GM19395 (cell line): ENCODE measurements at regions not wholly inside any gene's neighbourhood (a gene's known extent, or its start where the extent isn't known, plus 50 kb on each side); places are given as distances from the start of the nearest gene placed in this dataset.
A peak's percentile ranks its signal among the peaks of the same experiment; 100 is the strongest.
"Not testable (repeated sequence)": the region's sequence is repeated elsewhere in the genome, so short reads cannot be mapped to it uniquely, and the experiment has no call there.

Experiments used
- ATAC-seq: cut with Tn5 transposase; IDR thresholded peaks from one replicate; pipeline ENCODE4 v1.9.1; 2021; ENCODE audit warnings: mild to moderate bottlenecking, moderate library complexity; ENCODE audit not compliant: unreplicated experiment

DNA sequence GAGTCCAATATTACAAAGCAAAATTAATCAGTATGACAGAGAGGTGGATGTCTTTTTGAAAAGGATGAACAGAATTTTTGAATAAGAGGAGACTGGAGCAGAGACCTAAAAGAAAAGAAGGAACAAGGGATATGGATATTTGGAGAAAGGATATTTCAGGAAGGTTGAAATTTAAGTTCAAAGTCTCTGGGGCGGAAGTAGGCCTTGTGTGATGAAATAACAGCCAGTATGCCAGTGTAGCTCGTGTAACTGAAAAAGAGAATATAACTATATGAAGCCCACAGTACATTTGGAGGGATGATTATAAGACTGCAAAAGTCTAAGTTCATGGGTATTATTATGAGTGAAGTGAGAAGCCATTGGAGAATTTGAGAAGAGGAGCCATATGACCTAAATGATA lies 766.7 kb downstream of the GBE1 start:
- no peak for ATAC-seq

DNA sequence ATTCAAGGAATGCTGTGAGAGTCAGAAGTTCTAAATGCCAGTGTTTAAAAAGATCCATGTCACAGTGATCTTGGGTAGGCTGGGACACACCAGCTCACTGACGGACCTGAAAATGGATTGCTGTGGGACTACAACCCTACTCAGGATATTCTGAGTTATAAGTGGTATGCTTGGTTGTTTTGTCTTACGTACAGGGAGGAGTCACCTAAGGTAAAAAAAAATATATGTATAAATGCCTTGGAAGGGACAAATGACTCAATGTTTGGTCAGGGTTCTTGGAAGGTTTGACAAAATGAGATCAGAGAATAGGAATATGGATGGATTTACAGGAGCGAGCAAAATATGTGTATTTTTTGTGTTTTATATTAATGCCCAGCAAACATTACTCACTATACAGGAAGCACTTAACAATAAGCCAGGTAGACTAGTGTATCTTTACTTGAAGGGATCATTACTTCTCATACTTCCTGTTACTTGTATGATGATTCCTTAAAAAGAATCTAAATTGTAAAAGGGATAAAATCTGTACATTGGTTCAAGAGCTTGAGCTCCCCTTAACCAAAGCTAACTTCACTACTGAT lies 767.3 kb downstream of the GBE1 start:
- ATAC-seq: no peak

DNA sequence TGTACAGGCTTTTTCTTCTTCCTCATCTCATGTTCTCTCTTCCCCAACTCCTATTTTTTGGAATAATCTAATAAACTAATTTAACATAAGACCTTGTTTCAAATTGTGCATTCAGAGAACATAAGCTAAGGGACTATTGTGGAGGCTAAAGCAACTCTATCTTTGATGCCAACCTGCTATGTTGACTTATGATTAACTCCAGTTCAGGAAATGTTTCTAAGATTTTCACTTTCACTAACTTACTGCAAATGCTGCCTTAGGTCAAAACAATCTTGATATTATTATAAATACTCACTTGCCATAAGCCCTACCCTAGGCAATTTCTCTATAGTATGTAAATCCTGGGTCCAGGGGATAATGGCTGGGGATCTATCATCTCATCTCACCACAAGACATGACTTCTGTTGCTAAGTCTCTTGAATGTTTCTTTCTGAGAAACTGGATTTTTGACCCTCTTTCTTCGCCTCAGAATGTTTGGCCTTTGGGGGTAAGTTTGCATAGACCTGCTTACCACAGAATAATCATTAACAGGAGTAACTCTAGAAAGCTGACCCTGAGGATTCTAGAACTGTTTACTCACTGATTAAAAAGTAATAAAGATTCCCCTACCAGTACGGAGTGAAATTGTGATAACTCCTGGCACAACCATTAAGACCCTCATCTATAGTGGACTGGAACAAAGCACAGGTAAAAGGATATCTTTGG lies 768.1 kb downstream of the GBE1 start:
- peak; percentile 59 for ATAC-seq

DNA sequence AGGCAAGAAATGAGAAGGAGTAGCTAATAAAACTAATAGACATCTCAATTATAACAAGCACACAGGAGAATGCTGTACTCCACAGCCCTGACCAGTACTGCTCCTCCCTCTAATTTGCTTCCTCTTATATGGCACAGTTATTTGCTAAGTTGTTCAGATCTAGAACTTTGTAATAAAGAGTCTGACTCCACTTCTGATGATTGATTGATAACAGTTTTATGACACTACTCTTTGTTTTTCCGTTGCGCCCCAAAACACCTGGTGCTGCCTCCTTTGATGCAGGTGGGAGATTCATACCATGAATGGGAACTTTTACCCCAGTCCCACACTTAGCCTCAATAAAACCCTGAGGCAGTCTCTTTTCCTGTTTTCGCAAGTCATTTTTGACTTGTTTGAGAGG lies 777.7 kb downstream of the GBE1 start:
- no peak for ATAC-seq

DNA sequence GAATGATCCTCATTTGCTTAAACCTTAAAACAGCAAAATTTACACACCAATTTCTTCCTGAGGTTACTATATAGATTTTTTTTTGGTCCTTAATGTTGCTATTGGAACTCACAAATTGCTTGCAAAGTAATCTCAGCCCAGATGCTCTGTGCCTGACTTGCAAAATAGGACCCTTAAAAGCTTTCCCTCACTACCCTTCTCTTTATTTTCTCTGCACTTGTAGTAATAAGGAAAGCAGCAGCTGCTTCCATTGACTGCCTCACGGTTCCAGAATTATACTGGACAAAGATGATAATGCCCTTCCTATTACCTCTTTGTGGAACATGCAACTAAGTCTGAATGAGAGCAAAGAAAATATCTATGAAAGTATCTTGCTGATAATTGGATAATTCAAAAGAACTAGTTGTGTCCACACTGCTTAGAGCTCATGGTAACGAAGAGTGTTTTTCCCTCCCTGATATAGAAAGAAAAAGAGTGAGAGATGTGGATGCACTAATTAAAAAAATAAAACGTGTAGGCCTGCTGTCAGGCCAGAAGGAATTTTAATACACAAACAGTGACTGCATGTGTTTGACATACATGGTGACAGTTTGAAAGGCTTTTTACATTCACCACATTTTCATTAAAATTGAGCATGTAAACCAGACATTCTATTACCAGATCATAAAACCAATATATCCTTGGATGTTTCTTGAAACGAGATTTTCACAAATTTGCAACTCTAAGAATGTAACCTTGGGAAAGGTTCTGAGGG lies 783.1 kb downstream of the GBE1 start:
- ATAC-seq: no peak

DNA sequence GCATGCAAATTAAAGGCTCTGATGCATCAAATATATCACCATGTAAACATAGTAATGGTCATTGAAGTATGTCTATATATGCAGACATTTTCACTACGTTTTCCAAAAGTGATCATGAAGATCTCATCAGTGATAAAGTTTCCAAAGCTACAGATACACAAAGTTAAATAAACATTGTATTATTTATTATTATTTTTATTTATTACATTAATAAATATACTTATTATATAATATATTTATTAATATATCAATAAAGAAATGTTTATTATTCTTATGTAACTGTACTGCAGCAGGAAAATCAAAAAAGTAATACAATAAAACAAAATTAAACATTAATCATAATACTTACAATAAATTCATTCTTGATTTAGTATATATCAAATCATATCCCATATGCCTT lies 791.2 kb downstream of the GBE1 start:
- no peak for ATAC-seq

DNA sequence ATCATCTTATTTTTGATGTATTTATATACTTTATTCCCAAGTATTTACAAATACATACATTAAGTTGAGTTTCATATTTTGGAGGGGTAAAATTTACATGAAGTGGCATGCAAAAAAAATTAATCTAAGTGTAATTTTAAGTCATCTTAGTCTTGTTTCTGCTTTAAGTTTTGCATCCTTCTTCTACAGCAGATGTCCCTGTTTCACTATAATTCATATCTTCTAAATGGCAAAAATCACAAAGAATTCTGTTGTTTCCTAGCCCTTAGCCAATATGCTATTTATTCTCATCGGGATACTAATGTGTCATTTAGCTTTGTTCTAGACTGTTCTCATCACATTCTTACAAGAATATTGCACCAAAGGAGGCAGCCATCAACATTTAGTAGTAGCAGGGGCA lies 831.9 kb downstream of the GBE1 start:
- ATAC-seq: no peak

DNA sequence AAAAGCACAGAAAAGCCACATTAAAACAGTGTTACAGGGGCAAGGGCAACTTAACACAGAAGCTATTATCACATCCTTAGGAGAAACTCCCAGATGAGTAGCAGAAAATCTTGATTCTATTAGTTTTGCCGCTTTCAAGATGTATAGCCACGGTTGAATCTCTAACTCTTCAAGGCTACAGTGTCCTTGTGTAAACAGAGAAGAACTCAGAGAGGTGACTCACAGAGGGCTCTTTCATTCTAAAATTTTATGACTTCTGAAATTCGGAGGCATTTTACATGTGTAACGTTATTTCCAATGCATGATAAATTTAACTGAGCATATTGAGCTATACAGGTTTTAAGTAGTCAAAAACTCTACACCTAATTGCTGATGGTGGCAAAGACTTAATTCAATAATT lies 846.6 kb downstream of the GBE1 start:
- ATAC-seq: no peak

DNA sequence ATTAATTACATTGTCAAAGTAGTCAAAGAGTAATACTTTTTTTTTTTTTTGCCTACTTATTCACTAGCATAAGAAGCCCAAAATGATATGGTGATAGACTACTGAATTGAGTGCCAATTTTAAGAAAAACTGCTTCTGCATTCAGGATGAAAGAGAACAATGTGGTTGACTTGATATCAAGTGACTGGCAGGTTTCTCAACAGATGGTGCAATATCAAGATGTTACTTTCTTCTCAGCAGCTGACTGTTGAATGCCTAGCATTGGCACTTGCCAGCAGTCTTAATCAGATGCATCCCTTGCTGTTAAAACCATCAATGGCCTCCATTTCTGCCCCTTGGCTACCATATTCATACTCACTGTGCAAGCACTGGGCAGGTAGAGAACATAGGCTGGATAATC lies 863.2 kb downstream of the GBE1 start:
- no peak for ATAC-seq

DNA sequence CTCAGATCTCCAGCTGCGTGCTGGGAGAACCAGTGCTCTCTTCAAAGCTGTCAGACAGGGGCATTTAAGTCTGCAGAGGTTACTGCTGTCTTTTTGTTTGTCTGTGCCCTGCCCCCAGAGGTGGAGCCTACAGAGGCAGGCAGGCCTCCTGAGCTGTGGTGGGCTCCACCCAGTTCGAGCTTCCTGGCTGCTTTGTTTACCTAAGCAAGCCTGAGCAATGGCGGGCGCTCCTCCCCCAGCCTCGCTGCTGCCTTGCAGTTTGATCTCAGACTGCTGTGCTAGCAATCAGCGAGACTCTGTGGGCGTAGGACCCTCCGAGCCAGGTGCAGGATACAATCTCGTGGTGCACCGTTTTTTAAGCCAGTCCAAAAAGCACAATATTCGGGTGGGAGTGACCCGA lies 864.4 kb downstream of the GBE1 start:
- not testable (repeated sequence) for ATAC-seq

DNA sequence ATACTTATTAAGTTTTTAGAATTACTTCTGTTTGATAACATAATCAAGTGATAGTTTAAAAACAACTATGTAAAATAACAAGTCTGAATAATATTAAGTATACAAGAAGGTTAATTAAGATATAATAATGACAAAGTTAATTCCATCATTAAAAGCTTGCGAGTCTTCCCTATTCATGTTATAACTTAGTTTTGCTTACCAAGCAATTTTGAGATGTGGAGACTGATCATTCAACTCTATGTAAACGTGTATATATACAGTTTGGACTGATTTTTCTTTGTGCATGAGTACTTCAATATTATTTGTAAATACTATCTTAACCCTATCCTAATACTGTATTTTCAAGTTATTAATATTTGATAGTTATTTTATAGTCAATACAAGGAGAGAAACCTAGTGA lies 870.9 kb downstream of the GBE1 start:
- ATAC-seq: no peak

DNA sequence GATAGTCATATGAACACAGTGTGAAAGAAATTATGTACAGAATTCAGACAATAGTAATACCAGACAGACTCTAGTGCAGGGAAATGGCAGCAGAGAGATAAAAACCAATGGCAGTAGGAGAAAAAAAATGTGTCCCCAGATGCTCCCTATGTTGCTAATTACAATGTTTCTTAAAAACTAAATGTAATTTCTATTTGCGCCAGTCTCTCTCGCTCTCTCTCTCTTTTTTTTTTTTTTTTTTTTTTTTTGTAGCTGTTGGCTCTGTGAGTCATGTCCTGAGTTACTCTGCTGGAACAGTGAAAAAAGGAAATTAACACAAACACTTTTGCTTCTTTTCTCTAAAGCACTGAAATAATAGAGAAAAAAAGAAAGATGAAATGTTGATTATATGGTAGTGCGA lies 871.9 kb downstream of the GBE1 start:
- no peak for ATAC-seq

DNA sequence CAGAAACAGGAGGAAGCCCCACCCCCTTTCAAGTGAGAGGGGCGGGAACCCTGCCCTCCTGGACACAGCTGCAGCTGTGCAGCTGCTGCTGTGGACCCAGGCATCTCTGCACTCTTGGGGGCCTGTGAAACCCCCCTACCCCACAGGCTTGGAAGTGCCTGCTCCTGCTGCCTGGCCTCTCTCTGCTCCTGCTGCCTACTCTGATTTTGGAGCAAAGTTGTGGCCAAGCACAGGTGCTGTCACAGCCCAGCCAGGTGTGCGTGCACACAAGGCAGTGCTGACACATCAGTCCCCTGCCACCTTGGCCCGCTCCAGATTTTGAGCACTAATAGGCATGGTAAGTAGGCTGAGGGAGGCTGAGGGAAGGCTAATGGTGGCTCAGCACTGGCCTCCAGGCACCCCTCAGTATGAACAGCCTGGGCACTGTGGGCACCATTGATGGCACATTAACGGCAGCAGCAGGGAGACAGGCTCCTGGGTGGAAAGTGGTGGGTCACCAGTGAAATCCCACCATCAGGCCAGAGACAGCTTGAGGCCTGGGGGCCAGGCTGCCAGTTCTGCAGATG lies 890.9 kb downstream of the GBE1 start:
- no peak for ATAC-seq

DNA sequence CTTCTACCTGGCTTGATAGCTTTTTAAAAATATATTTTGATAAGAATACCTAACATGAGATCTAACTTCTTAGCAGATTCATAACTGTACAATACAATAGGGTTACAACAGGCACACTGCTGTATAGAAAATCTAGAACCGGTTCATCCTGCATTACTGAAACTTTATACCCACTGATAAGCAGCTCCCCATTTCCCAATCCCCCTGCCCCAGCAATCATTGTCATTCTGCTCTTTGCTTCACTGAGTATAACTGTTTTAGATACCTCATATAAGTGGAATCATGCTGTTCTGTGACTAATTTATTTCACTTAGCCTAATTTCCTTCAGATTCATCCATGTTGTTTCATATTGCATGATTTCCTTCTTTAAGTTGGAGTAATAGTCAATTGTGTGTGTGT lies 906.0 kb downstream of the GBE1 start:
- ATAC-seq: no peak

DNA sequence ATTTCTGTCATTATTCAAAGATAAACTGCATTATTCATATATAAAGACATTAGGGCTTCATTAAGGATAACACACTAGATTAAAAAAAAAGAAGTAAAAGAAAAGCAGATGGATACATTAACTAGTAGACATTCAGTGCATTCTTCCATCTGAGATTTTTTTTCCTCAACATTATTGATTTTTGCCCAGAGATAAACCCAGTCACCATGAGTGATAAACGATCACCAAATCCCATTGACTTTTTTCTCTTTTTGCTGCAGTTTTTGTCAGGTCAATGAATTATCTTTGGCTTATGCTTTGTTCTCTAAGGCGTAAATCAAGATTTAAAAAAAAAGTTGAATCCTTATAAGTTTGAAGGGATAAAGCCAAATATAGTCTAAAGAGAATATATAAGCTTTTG lies 925.0 kb downstream of the GBE1 start:
- no peak for ATAC-seq

DNA sequence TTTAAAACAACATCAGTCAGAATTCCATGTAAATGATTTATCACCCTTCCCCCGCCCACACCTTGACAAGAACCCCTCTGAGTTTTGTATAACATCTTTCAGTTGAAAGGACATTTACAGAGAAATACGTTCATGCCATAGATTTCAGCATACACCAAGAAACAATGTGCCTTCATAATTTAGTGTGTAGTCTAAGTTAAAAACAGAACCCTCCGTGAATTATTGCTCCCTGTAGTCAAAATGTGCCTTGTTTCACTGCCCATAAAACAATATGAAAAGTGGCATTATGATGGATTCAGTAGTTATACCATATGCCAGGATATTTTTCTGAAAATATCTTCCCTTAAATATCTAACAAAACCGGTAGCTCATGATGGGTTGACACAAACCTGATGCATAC lies 953.9 kb downstream of the GBE1 start:
- ATAC-seq: no peak

DNA sequence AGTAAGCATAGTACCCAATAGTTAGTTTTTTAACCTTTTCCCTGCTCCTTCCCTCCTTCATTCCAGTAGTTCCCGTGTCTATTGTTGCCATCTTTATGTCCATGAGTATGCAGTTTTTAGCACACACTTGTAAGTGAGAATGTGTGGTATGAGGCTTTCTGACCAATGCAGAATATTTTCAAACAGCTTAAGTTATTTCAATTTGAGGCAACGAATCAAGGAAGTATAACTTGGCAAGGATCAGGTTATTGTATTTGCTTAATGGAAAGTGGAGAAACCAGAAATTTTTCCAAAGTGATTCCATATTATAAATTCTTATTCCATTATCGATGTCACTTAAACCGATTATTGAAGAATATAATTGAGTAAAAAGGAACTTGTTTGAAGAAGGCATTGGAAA lies 954.8 kb downstream of the GBE1 start:
- ATAC-seq: no peak

DNA sequence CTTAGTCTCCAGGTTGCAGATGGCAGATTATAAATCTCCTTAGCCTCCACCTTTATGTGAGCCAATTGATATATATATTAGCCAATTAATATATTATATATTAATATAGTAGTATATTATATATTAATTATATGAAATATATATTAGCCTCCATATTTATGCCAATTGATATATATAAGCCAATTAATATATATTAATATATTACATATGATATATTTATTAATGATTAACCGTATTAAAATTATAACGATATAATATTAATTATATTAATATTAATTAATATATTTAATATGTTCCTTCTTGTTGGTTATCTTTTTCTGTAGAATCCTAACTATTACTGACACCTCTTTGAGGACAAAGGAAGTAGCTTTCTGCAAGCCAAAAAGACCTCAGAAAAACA lies 972.5 kb downstream of the GBE1 start:
- no peak for ATAC-seq

DNA sequence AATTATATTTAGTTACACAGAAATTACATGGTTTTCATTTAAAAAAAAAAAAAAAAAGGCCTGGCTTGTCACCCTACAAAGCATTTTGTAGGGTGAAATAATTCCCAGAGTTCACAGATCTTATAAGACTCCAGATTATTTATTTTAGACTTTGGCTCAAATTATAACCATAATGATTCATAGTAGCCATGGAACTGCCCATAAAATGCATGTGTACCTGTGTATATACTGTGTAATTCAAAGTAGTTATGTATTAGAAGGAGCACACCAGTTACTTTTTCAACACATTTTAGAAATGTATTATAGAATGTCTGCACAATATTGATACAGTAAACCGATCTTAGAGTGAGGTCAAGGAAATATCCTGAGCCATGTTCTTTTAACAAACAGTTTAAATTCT lies 975.6 kb downstream of the GBE1 start:
- ATAC-seq: no peak

DNA sequence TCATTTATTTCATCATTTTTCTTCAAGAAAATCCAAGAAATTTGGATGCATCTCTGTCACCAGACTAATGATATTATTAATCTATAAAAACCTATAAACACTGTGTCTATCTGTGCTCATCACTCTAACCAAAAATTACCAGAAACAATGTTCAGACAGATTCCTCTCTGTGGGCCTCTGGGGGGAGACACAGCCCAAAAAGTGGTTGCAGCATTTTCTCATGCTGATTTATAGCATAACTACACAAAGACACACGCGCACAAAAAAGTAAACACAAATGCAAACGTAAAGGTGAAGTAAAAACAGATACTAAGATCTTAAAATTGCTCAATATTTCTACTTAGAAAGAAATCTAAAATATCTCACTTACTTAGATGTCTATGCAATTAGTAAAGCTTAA lies 976.0 kb downstream of the GBE1 start:
- ATAC-seq: no peak

DNA sequence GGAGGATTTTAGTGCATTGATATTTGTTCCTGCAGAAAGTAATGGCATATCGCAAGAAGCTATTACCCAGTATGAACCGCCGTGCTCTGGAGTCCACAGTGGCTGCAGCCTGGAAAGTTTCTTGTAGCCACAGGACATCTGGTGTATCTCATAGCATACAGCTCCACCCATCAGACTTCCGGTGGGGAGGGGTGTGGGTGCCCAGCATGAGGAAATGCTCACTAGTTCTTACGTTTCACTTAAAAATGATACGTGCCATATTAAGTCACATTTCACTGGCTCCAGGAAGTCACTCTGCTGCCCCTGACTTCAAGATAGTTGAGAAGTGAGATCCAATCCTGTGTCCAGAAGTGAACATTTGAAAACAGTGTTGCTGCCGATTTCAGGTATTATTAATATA lies 990.4 kb downstream of the GBE1 start:
- no peak for ATAC-seq
